NCI-H2171 (cell line): ENCODE measurements at regions not wholly inside any gene's neighbourhood (a gene's known extent, or its start where the extent isn't known, plus 50 kb on each side); places are given as distances from the start of the nearest gene placed in this dataset.

ENCODE experiments used
- DNase-seq: peaks from one replicate; lab custom pipeline; 2025; lab: John Stamatoyannopoulos, UW

- no peak for DNase-seq
These were observed 822.4 kb upstream of the RBFOX1 start for GRCh38 chr16:6510261-6510660.

GRCh38 chr16:6499413-6499812, 833.2 kb upstream of the RBFOX1 start:
- DNase-seq: no peak

GRCh38 chr16:6498858-6499257, 833.8 kb upstream of the RBFOX1 start:
- DNase-seq: no peak

GRCh38 chr16:6496996-6497395, 835.6 kb upstream of the RBFOX1 start:
- DNase-seq: no peak

- no peak for DNase-seq
These were observed 837.0 kb upstream of the RBFOX1 start for GRCh38 chr16:6495486-6496210.

- no peak for DNase-seq
These were observed 837.9 kb upstream of the RBFOX1 start for GRCh38 chr16:6494716-6495115.

GRCh38 chr16:6493555-6493954, 839.1 kb upstream of the RBFOX1 start:
- DNase-seq: no peak

GRCh38 chr16:6492742-6493141, 839.9 kb upstream of the RBFOX1 start:
- DNase-seq: no peak

GRCh38 chr16:6484935-6485334, 847.7 kb upstream of the RBFOX1 start:
- DNase-seq: no peak

GRCh38 chr16:6484081-6484480, 848.6 kb upstream of the RBFOX1 start:
- no peak for DNase-seq

- no peak for DNase-seq
These were observed 849.1 kb upstream of the RBFOX1 start for GRCh38 chr16:6483469-6484033.

- no peak for DNase-seq
These were observed 849.8 kb upstream of the RBFOX1 start for GRCh38 chr16:6482696-6483468.

- DNase-seq: no peak
These were observed 850.8 kb upstream of the RBFOX1 start for GRCh38 chr16:6481894-6482293.

- DNase-seq: no peak
These were observed 878.9 kb upstream of the RBFOX1 start for GRCh38 chr16:6453742-6454141.

- no peak for DNase-seq
These were observed 885.4 kb upstream of the RBFOX1 start for GRCh38 chr16:6447021-6447790.

GRCh38 chr16:6446370-6446769, 886.3 kb upstream of the RBFOX1 start:
- DNase-seq: no peak

GRCh38 chr16:6439129-6439528, 893.5 kb upstream of the RBFOX1 start:
- DNase-seq: no peak

- DNase-seq: no peak
These were observed 903.8 kb upstream of the RBFOX1 start for GRCh38 chr16:6428861-6429260.

GRCh38 chr16:6427621-6428020, 905.0 kb upstream of the RBFOX1 start:
- no peak for DNase-seq

- DNase-seq: no peak
These were observed 925.0 kb upstream of the RBFOX1 start for GRCh38 chr16:6407596-6407995.

- DNase-seq: no peak
These were observed 926.6 kb upstream of the RBFOX1 start for GRCh38 chr16:6406028-6406427.

GRCh38 chr16:6382924-6383459, 949.7 kb upstream of the RBFOX1 start:
- no peak for DNase-seq
